Activated CD8-positive, alpha-beta memory T cell treated with anti-CD3 and anti-CD28 coated beads for 36 hours (primary cell): ENCODE measurements at regions not wholly inside any gene's neighbourhood (a gene's known extent, or its start where the extent isn't known, plus 50 kb on each side); places are given as distances from the start of the nearest gene placed in this dataset.

Experiments
- CTCF ChIA-PET: fragments of 350-600 bp; sonication (Branson Sonifier 250); formaldehyde crosslinking; loops from one replicate; lab custom pipeline; 2021; ENCODE audit warnings: antibody characterized with exemption; lab: Charles Lee
- POLR2A ChIA-PET: fragments of 350-600 bp; sonication (Branson Sonifier 250); formaldehyde crosslinking; loops from one replicate; lab custom pipeline; 2021; ENCODE audit warnings: antibody characterized with exemption; lab: Charles Lee

DNA sequence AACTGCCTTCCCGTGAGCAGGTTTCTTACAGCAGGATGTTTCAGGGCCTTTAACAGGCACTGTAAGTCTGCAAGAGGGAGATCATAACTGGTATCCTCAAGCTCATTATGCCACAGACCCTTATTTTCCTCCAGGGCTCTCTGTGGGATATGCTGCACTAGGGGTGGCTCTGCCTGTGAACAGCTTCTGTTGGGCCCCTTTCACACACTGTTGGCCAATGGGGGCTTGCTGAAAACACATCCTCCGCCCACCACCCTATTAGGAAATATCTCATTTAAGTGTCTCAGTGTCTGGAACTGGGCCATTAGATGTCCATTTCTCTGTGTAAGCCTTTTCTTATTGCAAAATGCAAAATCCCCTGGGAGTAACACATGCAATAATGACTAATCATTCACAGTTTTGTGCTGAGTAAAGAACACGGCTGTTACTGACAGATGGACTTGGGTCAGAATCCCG, 414.3 kb upstream of the HS6ST1 start:
- ChIA-PET CTCF (no interaction called here), POLR2A (no interaction called here)

- ChIA-PET CTCF (no interaction called here), POLR2A (no interaction called here)
These were observed 414.8 kb upstream of the HS6ST1 start for GRCh38 chr2:128733450-128733849.

DNA sequence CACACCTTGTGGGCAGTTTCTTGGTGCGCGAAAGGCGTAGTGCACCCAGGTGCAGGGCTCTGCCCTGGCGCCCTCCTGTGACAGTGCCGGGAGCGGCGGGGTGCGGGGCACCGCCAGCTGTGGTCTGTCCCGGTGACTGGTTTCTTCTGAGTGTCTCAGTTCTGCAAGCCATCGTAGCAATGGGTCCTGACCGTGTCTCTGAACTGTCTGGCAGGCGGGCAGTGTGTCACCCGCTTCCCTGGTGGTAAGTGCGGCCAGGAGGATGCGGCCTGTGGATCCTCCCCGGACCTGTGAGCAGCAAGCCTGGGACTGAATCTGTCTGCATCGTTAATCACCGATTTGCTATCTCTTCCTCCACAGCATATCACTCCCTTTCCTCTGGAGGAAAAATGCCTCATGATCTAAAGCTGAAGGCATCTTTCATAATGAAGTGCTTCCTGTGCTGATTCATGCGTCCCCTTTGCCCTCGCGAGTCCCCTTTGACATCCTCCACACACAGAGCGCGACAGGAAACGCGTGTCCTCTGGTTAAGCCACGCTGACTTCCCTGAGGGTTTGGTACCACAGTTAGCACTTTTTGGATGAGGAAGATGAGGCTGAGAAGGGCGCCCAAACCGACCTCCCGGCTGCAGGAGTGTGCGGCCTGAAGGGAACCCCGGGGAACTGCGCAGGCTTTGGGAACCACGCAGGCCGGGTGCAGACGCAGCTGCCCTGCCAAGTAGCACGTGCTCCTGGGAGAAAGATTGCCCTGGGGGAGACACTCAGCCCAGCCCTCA, 416.0 kb upstream of the HS6ST1 start:
- POLR2A ChIA-PET = no interaction called here
- CTCF ChIA-PET = no interaction called here

DNA sequence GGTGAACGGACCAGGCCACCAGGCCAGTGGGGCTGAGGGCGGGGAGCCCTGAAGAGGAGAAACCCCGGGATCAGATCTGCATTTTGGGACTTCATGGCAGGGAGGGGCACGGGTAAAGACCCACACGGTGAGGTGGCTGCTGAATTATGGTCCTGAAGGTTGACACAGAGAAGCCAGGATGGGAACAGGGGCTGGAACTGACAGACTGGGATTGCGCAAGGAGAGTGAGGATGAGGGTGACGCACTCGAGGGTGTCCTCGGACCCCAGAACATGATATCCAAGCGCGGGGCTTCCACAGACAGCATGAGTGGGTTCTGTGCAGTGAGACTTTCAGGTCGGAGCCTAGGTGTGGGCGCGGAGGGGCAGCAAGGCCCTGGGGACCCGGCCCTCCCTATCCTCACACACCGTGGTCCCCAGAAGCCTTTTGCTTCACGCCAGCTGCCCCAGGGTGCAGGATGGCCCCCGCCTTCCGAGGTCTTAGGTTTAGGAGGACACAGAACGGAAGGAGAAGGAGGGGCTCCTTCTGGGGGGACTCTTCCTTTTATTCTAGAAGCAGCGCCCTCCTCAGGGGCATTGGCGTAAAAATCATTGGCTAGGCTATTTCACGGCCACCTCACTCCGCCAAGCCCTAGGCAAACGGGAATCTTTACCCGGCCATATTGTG, 416.8 kb upstream of the HS6ST1 start:
- ChIA-PET POLR2A (no interaction called here), CTCF (no interaction called here)

DNA sequence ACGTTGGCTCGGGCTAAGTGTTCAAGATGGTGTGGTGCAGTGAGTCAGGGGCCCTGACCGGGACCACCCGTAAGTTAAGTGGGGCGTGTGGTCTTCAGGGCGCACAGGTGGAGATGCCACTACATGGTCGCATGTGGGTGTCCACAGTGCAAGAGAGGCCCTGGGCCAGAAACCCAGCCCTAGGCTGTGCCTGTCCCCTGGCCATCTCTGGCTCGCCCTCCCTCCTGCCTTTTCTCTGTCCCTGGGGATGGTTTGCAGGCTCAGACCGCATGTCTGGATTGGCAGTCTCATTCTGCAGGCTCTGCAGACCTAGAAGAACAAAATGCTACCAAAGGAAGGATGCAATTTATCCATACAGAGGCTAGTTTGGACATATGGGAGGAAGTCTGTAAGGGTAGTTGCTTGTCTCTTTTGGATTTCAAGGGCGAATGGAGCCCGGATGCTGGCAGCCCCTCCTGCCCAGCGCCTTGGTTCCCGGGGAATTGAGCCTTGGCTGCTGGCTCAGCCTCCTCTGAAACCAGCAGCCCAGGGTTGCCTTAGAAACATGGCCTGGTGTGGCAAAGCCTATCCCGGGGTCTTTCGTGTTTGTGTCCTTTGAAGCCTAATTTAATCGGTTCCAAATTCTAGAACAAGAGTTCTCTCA, 417.5 kb upstream of the HS6ST1 start:
- ChIA-PET CTCF (interaction anchor here (0.8 kb wide), 1 partner anchor 9 kb away, joined by 4 read pairs; no protein-coding TSS in a partner anchor), POLR2A (no interaction called here)

- POLR2A ChIA-PET = no interaction called here
- CTCF ChIA-PET = interaction anchor here (0.8 kb wide), 1 partner anchor 10 kb away, joined by 4 read pairs; no protein-coding TSS in a partner anchor
These were observed 418.2 kb upstream of the HS6ST1 start for GRCh38 chr2:128736689-128737545.

DNA sequence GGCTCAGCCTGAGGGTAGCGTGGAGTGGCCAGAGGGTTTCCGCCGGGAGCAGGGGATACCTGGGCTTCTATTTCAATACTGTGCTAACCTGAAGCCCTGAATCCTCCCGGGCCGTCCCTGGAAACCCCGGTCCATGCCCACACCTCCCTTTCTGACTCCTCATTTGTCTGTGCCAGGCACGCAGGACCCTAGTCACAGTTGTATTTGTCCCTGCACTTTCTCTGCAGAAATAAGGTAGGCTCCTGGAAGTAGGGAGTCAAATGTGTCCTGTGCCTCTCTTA, 418.8 kb upstream of the HS6ST1 start:
- CTCF ChIA-PET = no interaction called here
- POLR2A ChIA-PET = no interaction called here

GRCh38 chr2:128738446-128739110, 419.9 kb upstream of the HS6ST1 start:
- POLR2A ChIA-PET = no interaction called here
- CTCF ChIA-PET = no interaction called here

GRCh38 chr2:128742467-128742866, 423.8 kb upstream of the HS6ST1 start:
- POLR2A ChIA-PET = no interaction called here

DNA sequence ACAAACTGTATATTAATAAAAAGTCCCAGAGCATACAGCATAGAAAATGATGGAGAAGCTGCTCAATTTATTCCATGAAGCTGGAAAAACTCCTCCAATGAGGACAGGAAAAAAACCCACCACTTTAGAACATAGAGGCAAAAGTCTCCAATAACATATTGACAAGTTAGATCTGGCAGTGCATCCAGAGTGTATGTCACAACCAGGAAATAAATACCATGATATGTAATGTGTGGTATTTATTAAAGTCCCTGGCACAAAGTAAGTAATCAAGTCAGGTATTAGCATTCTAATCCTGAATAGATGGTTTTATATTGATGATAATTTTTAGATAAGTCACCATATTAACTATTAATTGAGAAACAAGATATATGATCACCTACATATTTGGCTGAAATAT, 427.3 kb upstream of the HS6ST1 start:
- ChIA-PET CTCF (no interaction called here), POLR2A (no interaction called here)

More at GRCh38 chr2:128742467-128742866, 423.8 kb upstream of the HS6ST1 start:
- CTCF ChIA-PET = no interaction called here

DNA sequence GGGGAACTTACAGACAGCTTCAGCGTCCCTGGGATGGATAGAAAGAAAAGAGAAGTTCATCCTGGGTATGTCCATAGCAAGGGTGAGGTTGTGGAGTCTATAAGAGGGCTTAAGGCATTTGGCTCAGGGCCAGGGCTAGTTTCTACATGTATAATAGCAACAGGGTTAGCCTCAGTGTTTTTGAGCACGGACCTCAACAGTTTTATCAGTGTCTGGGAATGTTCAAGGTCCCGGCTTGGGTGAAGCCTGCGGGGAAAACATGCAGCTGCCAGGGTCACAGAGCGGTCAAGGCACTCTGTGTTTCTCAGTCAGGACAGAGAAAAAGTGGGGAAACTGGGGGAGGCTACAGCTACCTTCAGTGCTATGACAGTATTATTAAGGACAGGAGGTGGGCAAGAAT, 427.7 kb upstream of the HS6ST1 start:
- CTCF ChIA-PET = no interaction called here
- POLR2A ChIA-PET = no interaction called here

DNA sequence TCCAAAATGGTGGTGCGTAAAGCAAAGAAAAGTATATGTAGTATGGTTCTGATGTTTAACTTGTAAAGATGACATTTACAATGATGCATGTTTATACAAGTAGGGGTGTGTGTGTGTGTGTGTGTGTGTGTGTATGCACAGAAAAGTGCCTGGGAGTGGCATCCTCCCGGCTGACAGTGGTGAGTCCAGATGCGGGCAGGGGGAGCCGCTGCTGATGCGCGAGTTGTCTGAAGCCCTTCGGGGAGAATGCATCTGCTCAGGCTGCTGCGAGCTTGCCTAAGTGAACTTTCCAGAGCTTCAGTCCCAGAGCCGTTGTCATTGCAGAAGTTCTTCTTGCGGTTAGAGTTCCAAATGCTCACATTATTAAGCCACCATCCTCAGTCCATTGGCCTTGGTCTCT, 429.7 kb upstream of the HS6ST1 start:
- ChIA-PET POLR2A (no interaction called here), CTCF (no interaction called here)

- ChIA-PET POLR2A (no interaction called here), CTCF (no interaction called here)
These were observed 430.4 kb upstream of the HS6ST1 start for GRCh38 chr2:128748835-128749605.

GRCh38 chr2:128750328-128751165, 431.9 kb upstream of the HS6ST1 start:
- ChIA-PET POLR2A (no interaction called here), CTCF (no interaction called here)

DNA sequence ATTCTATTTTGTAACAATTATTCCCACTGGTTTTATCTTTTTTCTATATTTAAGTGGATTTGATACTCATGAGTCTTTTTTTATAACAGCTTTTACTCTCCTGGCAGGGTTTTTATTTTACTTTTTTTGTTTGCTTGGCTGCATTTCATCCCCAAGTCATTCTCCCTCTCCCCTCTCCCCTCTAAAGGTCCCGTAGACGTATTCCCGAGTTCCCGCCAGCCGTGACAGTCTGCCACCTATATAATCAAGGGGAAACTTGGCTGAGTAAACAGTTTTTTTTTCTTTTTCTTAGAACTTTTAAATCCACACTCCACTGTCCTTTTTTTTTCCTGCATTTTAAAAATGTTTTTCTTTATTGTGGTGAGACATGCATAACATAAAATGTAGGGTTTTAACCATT, 433.1 kb upstream of the HS6ST1 start:
- ChIA-PET CTCF (no interaction called here), POLR2A (no interaction called here)

DNA sequence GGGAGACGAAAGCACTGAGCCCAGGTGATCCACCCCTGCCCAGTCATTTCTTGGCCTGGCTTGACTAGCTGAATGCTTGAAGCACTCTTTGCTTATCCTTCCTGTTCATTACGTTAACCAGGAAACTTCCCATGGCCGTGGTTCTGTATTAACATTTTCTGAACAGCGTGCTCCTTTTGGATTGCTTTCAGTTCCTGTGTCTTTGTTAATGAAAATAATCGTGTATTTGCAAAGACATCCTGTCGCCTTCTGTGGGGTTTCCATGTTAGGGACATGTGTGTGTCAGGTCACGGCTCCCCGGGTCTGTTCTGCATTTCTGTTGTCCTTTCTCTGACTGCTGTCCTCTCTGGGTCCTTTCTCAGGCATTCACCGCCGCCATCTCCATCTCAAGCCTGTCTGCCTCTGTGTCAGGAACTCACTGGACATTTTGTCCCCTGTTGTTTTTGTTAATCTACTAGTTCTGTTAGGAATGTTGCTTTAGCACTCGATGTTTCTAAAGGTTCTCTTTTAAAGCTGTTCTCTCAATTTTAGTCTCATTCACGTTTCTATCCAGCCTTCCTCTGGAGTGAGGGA, 434.1 kb upstream of the HS6ST1 start:
- CTCF ChIA-PET = interaction anchor here (0.5 kb wide), 1 partner anchor 218 kb away, joined by 4 read pairs; no protein-coding TSS in a partner anchor
- POLR2A ChIA-PET = no interaction called here

- ChIA-PET CTCF (interaction anchor here (0.5 kb wide), 1 partner anchor 217 kb away, joined by 4 read pairs; no protein-coding TSS in a partner anchor), POLR2A (no interaction called here)
These were observed 434.7 kb upstream of the HS6ST1 start for GRCh38 chr2:128753321-128753720.
